Suppressor macrophage (primary cell): ENCODE measurements at regions not wholly inside any gene's neighbourhood (a gene's known extent, or its start where the extent isn't known, plus 50 kb on each side); places are given as distances from the start of the nearest gene placed in this dataset.

Source experiments
- DNase-seq, 4 experiments: peaks; one replicate each; pipeline ENCODE4 v3.0.0-alpha.2; 2020 to 2022

GRCh38 chr18:24941174-24941951 lies 410.6 kb downstream of the ZNF521 start:
- DNase-seq = no peak

GRCh38 chr18:24942144-24942543 lies 409.8 kb downstream of the ZNF521 start:
- no peak for DNase-seq

- no peak for DNase-seq
Measured at GRCh38 chr18:24947521-24948305, 404.3 kb downstream of the ZNF521 start.

GRCh38 chr18:24949908-24950307 lies 402.1 kb downstream of the ZNF521 start:
- DNase-seq = no peak

- no peak for DNase-seq
Measured at GRCh38 chr18:24954341-24954740, 397.6 kb downstream of the ZNF521 start.

GRCh38 chr18:24958001-24958400 lies 394.0 kb downstream of the ZNF521 start:
- DNase-seq = no peak

- no peak for DNase-seq
Measured at GRCh38 chr18:24959051-24959476, 392.9 kb downstream of the ZNF521 start.

GRCh38 chr18:24964216-24964615 lies 387.8 kb downstream of the ZNF521 start:
- peak; percentile 60 to 78 (median 72) for DNase-seq

GRCh38 chr18:24968238-24968775 lies 383.7 kb downstream of the ZNF521 start:
- no peak for DNase-seq

- DNase-seq = no peak
Measured at GRCh38 chr18:24972577-24972976, 379.4 kb downstream of the ZNF521 start.

- DNase-seq = no peak
Measured at GRCh38 chr18:24974431-24974830, 377.5 kb downstream of the ZNF521 start.

- no peak for DNase-seq
Measured at GRCh38 chr18:24975496-24976372, 376.2 kb downstream of the ZNF521 start.

- DNase-seq = peak in 1 of 4 experiments; percentile 4
Measured at GRCh38 chr18:24976502-24976901, 375.5 kb downstream of the ZNF521 start.

GRCh38 chr18:24979235-24979634 lies 372.7 kb downstream of the ZNF521 start:
- DNase-seq = no peak

GRCh38 chr18:24982831-24983230 lies 369.1 kb downstream of the ZNF521 start:
- DNase-seq = no peak

- no peak for DNase-seq
Measured at GRCh38 chr18:24983566-24984139, 368.3 kb downstream of the ZNF521 start.

GRCh38 chr18:24985586-24985985 lies 366.4 kb downstream of the ZNF521 start:
- DNase-seq = no peak

GRCh38 chr18:24986666-24987302 lies 365.2 kb downstream of the ZNF521 start:
- DNase-seq = no peak

GRCh38 chr18:24987303-24988252 lies 364.4 kb downstream of the ZNF521 start:
- DNase-seq = no peak

- DNase-seq = peak in 1 of 4 experiments; percentile 5
Measured at GRCh38 chr18:24988253-24988840, 363.6 kb downstream of the ZNF521 start.
